ENCODE measurements at regions not wholly inside any gene's neighbourhood (a gene's known extent, or its start where the extent isn't known, plus 50 kb on each side); places are given as distances from the start of the nearest gene placed in this dataset.

GRCh38 chr2:42900289-42900891 is 108.0 kb upstream of the HAAO start:
- no peaks in the 10 kb centered on the region for H3K9me3 ChIP-seq (ENCODE audit: low read length)
- no peak overlapping the region for H3K9ac ChIP-seq (ENCODE audit: low read length)
- H3K4me1 ChIP-seq (ENCODE audit: insufficient read depth, low read length) = peaks cover 12% of the 10 kb centered on the region
- H3K36me3 ChIP-seq (ENCODE audit: insufficient read depth, low read length) = no peaks in the 10 kb centered on the region
- H3K27me3 ChIP-seq (ENCODE audit: control insufficient read depth in 1 of 2, insufficient read depth in 2 of 2, low read length in 2 of 2) = no peaks in the 10 kb centered on the region
- no peak overlapping the region for H3K4me3 ChIP-seq (ENCODE audit: low read depth in 1 of 2, low read length in 2 of 2)
- no peak overlapping the region for H3K27ac ChIP-seq (ENCODE audit: low read depth, low read length)

GRCh38 chr2:42897358-42897757 is 105.0 kb upstream of the HAAO start:
- no peak overlapping the region for H3K27ac ChIP-seq (ENCODE audit: low read depth, low read length)

GRCh38 chr2:42895791-42896135 is 103.4 kb upstream of the HAAO start:
- no peak overlapping the region for H3K27ac ChIP-seq (ENCODE audit: low read depth, low read length)
- no peaks in the 10 kb centered on the region for H3K27me3 ChIP-seq (ENCODE audit: control insufficient read depth in 1 of 2, insufficient read depth in 2 of 2, low read length in 2 of 2)

More at GRCh38 chr2:42897358-42897757, 105.0 kb upstream of the HAAO start:
- Histone ChIP-seq H3K9ac (ENCODE audit: low read length) (no peak overlapping the region), H3K36me3 (ENCODE audit: insufficient read depth, low read length) (no peaks in the 10 kb centered on the region), H3K27me3 (ENCODE audit: control insufficient read depth in 1 of 2, insufficient read depth in 2 of 2, low read length in 2 of 2) (no peaks in the 10 kb centered on the region), H3K9me3 (ENCODE audit: low read length) (no peaks in the 10 kb centered on the region), H3K4me3 (ENCODE audit: low read depth in 1 of 2, low read length in 2 of 2) (no peak overlapping the region), H3K4me1 (ENCODE audit: insufficient read depth, low read length) (peaks cover 8% of the 10 kb centered on the region)

GRCh38 chr2:42895134-42895790 is 102.9 kb upstream of the HAAO start:
- no peak overlapping the region for H3K9ac ChIP-seq (ENCODE audit: low read length)

More at GRCh38 chr2:42895791-42896135, 103.4 kb upstream of the HAAO start:
- no peak overlapping the region for H3K4me3 ChIP-seq (ENCODE audit: low read depth in 1 of 2, low read length in 2 of 2)
- no peaks in the 10 kb centered on the region for H3K9me3 ChIP-seq (ENCODE audit: low read length)
- H3K4me1 ChIP-seq (ENCODE audit: insufficient read depth, low read length) = no peaks in the 10 kb centered on the region
- no peaks in the 10 kb centered on the region for H3K36me3 ChIP-seq (ENCODE audit: insufficient read depth, low read length)
- H3K9ac ChIP-seq (ENCODE audit: low read length) = no peak overlapping the region

GRCh38 chr2:42893047-42893758 is 100.8 kb upstream of the HAAO start:
- no peaks in the 10 kb centered on the region for H3K27me3 ChIP-seq (ENCODE audit: control insufficient read depth in 1 of 2, insufficient read depth in 2 of 2, low read length in 2 of 2)
- H3K36me3 ChIP-seq (ENCODE audit: insufficient read depth, low read length) = no peaks in the 10 kb centered on the region
- H3K4me3 ChIP-seq (ENCODE audit: low read depth in 1 of 2, low read length in 2 of 2) = no peak overlapping the region
- no peaks in the 10 kb centered on the region for H3K4me1 ChIP-seq (ENCODE audit: insufficient read depth, low read length)
- H3K27ac ChIP-seq (ENCODE audit: low read depth, low read length) = no peak overlapping the region
- no peak overlapping the region for H3K9ac ChIP-seq (ENCODE audit: low read length)
- no peaks in the 10 kb centered on the region for H3K9me3 ChIP-seq (ENCODE audit: low read length)

More at GRCh38 chr2:42895134-42895790, 102.9 kb upstream of the HAAO start:
- Histone ChIP-seq H3K27ac (ENCODE audit: low read depth, low read length) (no peak overlapping the region), H3K4me1 (ENCODE audit: insufficient read depth, low read length) (no peaks in the 10 kb centered on the region), H3K4me3 (ENCODE audit: low read depth in 1 of 2, low read length in 2 of 2) (no peak overlapping the region), H3K9me3 (ENCODE audit: low read length) (no peaks in the 10 kb centered on the region), H3K27me3 (ENCODE audit: control insufficient read depth in 1 of 2, insufficient read depth in 2 of 2, low read length in 2 of 2) (no peaks in the 10 kb centered on the region), H3K36me3 (ENCODE audit: insufficient read depth, low read length) (no peaks in the 10 kb centered on the region)

- Histone ChIP-seq H3K27me3 (ENCODE audit: control insufficient read depth in 1 of 2, insufficient read depth in 2 of 2, low read length in 2 of 2) (no peaks in the 10 kb centered on the region), H3K27ac (ENCODE audit: low read depth, low read length) (no peak overlapping the region), H3K4me3 (ENCODE audit: low read depth in 1 of 2, low read length in 2 of 2) (no peak overlapping the region), H3K4me1 (ENCODE audit: insufficient read depth, low read length) (no peaks in the 10 kb centered on the region), H3K9ac (ENCODE audit: low read length) (no peak overlapping the region), H3K9me3 (ENCODE audit: low read length) (no peaks in the 10 kb centered on the region), H3K36me3 (ENCODE audit: insufficient read depth, low read length) (no peaks in the 10 kb centered on the region)
These were observed 98.5 kb upstream of the HAAO start for GRCh38 chr2:42890791-42891355.

- Histone ChIP-seq H3K4me1 (ENCODE audit: insufficient read depth, low read length) (no peaks in the 10 kb centered on the region), H3K9me3 (ENCODE audit: low read length) (no peaks in the 10 kb centered on the region), H3K36me3 (ENCODE audit: insufficient read depth, low read length) (no peaks in the 10 kb centered on the region), H3K27ac (ENCODE audit: low read depth, low read length) (no peak overlapping the region), H3K27me3 (ENCODE audit: control insufficient read depth in 1 of 2, insufficient read depth in 2 of 2, low read length in 2 of 2) (no peaks in the 10 kb centered on the region), H3K9ac (ENCODE audit: low read length) (no peak overlapping the region), H3K4me3 (ENCODE audit: low read depth in 1 of 2, low read length in 2 of 2) (no peak overlapping the region)
These were observed 96.2 kb upstream of the HAAO start for GRCh38 chr2:42888321-42889245.

GRCh38 chr2:42886921-42887320 is 94.5 kb upstream of the HAAO start:
- H3K4me1 ChIP-seq (ENCODE audit: insufficient read depth, low read length) = no peaks in the 10 kb centered on the region
- no peak overlapping the region for H3K9ac ChIP-seq (ENCODE audit: low read length)
- no peaks in the 10 kb centered on the region for H3K27me3 ChIP-seq (ENCODE audit: control insufficient read depth in 1 of 2, insufficient read depth in 2 of 2, low read length in 2 of 2)
- H3K36me3 ChIP-seq (ENCODE audit: insufficient read depth, low read length) = no peaks in the 10 kb centered on the region
- H3K27ac ChIP-seq (ENCODE audit: low read depth, low read length) = no peak overlapping the region
- no peaks in the 10 kb centered on the region for H3K9me3 ChIP-seq (ENCODE audit: low read length)
- H3K4me3 ChIP-seq (ENCODE audit: low read depth in 1 of 2, low read length in 2 of 2) = no peak overlapping the region

- H3K36me3 ChIP-seq (ENCODE audit: insufficient read depth, low read length) = no peaks in the 10 kb centered on the region
- H3K9me3 ChIP-seq (ENCODE audit: low read length) = no peaks in the 10 kb centered on the region
- no peak overlapping the region for H3K9ac ChIP-seq (ENCODE audit: low read length)
- H3K27ac ChIP-seq (ENCODE audit: low read depth, low read length) = no peak overlapping the region
- H3K4me1 ChIP-seq (ENCODE audit: insufficient read depth, low read length) = peaks cover 4% of the 10 kb centered on the region
- no peaks in the 10 kb centered on the region for H3K27me3 ChIP-seq (ENCODE audit: control insufficient read depth in 1 of 2, insufficient read depth in 2 of 2, low read length in 2 of 2)
- no peak overlapping the region for H3K4me3 ChIP-seq (ENCODE audit: low read depth in 1 of 2, low read length in 2 of 2)
These were observed 90.4 kb upstream of the HAAO start for GRCh38 chr2:42882756-42883155.

- H3K9me3 ChIP-seq (ENCODE audit: low read length) = no peaks in the 10 kb centered on the region
- H3K36me3 ChIP-seq (ENCODE audit: insufficient read depth, low read length) = no peaks in the 10 kb centered on the region
- H3K4me1 ChIP-seq (ENCODE audit: insufficient read depth, low read length) = peaks cover 5% of the 10 kb centered on the region
- H3K4me3 ChIP-seq (ENCODE audit: low read depth in 1 of 2, low read length in 2 of 2) = no peak overlapping the region
- no peaks in the 10 kb centered on the region for H3K27me3 ChIP-seq (ENCODE audit: control insufficient read depth in 1 of 2, insufficient read depth in 2 of 2, low read length in 2 of 2)
- H3K9ac ChIP-seq (ENCODE audit: low read length) = no peak overlapping the region
- no peak overlapping the region for H3K27ac ChIP-seq (ENCODE audit: low read depth, low read length)
These were observed 89.3 kb upstream of the HAAO start for GRCh38 chr2:42881732-42882131.

Data from muscle layer of colon (tissue), 2 donors.